GM13977 (cell line): ENCODE measurements at regions not wholly inside any gene's neighbourhood (a gene's known extent, or its start where the extent isn't known, plus 50 kb on each side); places are given as distances from the start of the nearest gene placed in this dataset.

Source experiments
- DNase-seq: peaks from one replicate; pipeline ENCODE4 v3.0.0; 2012; ENCODE audit warnings: low spot score
- in situ Hi-C: fragments of 300-500 bp; cut with MboI; formaldehyde crosslinking; loops from one replicate; pipeline ENCODE4 v1.12.0; 2022; ENCODE audit warnings: low sequenced_read_pairs, low pct_unique_long_range_greater_than_20kb, mixed read lengths, inconsistent platforms; ENCODE audit not compliant: unreplicated experiment
- TF ChIP-seq, protein P1 (sequence below): IDR thresholded peaks from 2 replicates; pipeline ENCODE4 v1.5.1; 2012; ENCODE audit warnings: mild to moderate bottlenecking, control low read depth; ENCODE audit not compliant: insufficient read depth; ENCODE audit errors: extremely low read depth, missing control alignments

DNA sequence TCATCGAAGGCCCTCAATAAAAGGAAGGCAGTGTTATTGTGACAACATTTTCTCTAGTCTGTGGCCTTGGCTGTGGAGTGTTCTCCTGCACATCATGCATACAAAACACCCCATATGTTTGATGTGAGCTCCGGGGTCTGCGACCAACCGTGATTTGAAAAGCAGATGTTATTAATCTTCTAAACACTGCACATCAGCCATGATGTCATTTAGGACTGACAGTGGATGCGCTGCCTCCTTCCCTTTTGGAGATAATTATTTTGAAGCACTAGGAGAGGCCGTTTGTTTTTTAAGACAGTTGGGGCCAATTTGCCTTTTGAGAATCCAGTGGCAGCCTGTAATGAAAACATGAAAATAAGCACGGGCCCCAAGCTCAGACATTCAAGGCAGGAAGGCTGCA lies 1041.6 kb downstream of the BCL11B start:
- in situ Hi-C loops = no loop called here
- DNase-seq = no peak
- TF ChIP-seq, protein P1, sequence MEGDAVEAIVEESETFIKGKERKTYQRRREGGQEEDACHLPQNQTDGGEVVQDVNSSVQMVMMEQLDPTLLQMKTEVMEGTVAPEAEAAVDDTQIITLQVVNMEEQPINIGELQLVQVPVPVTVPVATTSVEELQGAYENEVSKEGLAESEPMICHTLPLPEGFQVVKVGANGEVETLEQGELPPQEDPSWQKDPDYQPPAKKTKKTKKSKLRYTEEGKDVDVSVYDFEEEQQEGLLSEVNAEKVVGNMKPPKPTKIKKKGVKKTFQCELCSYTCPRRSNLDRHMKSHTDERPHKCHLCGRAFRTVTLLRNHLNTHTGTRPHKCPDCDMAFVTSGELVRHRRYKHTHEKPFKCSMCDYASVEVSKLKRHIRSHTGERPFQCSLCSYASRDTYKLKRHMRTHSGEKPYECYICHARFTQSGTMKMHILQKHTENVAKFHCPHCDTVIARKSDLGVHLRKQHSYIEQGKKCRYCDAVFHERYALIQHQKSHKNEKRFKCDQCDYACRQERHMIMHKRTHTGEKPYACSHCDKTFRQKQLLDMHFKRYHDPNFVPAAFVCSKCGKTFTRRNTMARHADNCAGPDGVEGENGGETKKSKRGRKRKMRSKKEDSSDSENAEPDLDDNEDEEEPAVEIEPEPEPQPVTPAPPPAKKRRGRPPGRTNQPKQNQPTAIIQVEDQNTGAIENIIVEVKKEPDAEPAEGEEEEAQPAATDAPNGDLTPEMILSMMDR = no peak

DNA sequence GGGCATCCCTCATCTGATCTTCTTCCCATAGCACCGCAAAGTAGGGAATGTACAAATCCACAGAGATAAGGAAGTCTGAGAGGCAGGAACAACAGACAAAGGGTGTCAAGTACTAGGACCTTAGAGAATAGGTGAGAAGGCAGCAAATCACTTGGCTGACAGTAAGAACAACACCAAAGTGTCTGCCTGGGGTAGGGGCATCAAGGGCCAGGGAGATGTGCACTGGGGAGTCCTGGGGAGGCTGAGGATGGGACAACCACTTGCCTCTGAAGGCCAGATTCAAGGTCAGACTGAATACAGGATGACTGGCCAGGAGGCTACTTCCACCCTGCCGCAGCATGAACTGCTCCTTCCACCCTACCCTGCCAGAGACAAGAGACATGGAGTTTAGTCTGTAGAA lies 1040.8 kb downstream of the BCL11B start:
- in situ Hi-C loops = no loop called here

DNA sequence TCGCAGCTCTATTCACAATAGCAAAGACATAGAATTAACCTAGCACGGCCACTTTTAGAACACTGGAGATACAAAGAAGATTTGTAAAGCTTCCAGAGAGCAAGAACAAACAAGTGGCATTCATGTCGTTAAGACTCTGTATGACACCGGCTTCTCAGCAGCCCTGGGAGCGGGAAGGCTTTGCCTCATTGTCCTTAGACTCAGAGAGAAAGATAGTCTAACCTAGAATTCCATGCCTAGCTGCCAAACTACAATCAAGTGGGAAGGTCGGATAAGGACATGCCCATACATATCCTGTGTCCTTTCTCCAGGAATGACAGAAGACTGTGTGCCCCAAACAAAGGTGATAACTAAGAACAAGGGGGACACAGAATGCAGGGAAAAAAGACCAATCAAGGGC lies 1038.3 kb downstream of the BCL11B start:
- no peak for DNase-seq
- in situ Hi-C loops = no loop called here
- TF ChIP-seq, protein P1 = no peak

More for the DNA sequence above, 1040.8 kb downstream of the BCL11B start:
- no peak for DNase-seq
- TF ChIP-seq, protein P1 = no peak

DNA sequence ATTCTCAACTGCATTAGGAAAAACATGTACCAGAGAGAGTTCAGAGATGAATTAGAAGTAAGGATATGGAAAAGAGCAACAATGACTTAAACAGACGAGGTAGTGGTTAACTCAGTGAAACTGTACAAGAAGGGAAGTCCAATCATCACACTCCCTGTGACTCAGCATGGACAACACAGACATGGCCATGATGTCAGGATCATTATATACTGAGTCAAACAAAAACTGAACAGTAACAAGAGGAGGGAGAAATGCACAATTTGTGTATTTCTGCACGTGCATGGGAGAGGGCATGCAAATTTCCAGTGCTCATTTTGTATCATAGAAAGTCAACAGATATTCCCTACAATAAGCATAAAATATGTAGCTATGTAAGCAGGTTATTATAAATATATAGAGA lies 1037.8 kb downstream of the BCL11B start:
- TF ChIP-seq, protein P1 = no peak
- DNase-seq = no peak
- in situ Hi-C loops = no loop called here

DNA sequence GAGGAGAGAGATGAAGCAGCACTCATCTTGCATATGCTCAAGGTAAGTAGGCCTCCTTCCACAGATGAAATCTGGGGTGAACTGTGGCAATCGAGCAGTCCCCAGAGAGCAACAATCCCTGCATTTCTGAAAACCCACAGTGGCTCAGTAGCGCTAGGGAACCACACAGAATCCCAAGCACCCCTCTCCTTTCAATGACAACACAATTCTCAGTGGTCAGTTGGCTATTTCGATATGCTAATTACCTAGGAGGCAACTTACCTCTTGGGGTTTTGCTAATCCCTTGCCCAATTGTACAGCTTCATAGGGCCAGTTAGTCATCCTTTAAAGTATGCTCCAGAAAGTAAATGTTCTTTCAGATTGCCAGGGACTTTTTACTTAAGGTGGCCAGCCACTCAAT lies 1035.7 kb downstream of the BCL11B start:
- in situ Hi-C loops = no loop called here
- no peak for DNase-seq
- TF ChIP-seq, protein P1 = no peak

DNA sequence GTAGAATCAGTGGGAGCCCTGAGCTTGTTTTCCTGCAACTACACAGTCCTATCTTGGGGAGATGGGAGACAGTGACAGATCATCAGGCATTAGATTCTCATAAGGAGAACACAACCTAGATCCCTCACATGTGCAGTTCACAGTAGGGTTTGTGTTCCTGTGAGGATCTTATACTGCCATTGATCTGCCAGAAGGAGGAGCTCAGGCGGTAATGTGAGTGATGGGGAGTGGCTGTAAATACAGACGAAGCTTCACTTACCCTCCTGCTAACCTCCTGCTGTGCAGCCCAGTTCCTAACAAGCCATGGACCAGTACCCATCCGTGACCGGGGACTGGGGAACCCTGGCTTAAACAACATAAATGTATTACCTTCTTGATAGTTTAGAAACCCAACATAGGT lies 1034.1 kb downstream of the BCL11B start:
- DNase-seq = no peak
- in situ Hi-C loops = no loop called here
- TF ChIP-seq, protein P1 = no peak

DNA sequence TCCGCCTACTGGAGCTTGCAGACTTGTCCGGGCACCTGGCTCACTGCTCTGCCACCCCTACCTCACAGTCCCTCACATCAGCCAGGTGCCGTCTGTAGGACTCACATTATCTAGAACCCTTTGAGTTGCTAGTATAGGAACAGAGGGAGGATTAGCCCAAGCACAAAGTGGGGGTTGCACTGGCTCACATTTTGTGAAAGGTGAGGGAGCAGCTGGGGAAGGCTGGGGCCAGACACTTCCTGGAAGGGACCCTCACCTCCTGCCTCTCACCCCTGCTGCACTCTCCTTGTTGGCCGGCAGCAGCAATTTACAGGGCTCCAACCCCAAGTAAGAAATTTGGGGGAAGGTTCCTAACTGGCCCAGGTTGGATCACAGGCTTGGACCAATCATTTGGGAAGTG lies 1031.6 kb downstream of the BCL11B start:
- TF ChIP-seq, protein P1 = no peak
- in situ Hi-C loops = no loop called here
- no peak for DNase-seq
